NCI-H1105 (cell line): ENCODE measurements at regions not wholly inside any gene's neighbourhood (a gene's known extent, or its start where the extent isn't known, plus 50 kb on each side); places are given as distances from the start of the nearest gene placed in this dataset.
"Not testable (repeated sequence)": the region's sequence is repeated elsewhere in the genome, so short reads cannot be mapped to it uniquely, and the experiment has no call there.

ENCODE experiments used
- DNase-seq: peaks from one replicate; lab custom pipeline; 2025; lab: John Stamatoyannopoulos, UW

- DNase-seq = no peak
Observed at GRCh38 chr5:63894690-63895089, 67.6 kb downstream of the HTR1A start.

- DNase-seq = no peak
Observed at GRCh38 chr5:63878788-63879187, 83.5 kb downstream of the HTR1A start.

DNA sequence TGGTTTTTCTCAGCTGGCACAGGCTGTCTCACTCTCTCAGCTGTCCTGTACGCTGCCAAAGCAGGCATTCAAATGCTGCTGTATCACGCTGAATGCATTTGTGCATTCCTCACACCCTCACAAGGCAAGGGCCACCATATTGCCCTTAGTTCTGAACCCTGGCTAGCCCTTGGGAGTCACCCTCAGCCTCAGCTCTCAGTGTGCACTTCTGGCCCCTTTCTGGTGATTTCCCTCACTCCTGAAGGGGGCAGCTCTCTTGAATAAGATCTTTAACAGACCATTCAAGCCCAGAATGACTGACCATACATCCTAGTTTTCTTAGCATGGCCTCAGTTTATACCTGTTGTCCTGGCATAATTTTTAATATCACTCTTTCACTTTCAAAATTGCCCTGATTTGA is 84.3 kb downstream of the HTR1A start:
- no peak for DNase-seq

- no peak for DNase-seq
Observed at GRCh38 chr5:63860379-63860778, 101.9 kb downstream of the HTR1A start.

- DNase-seq = no peak
Observed at GRCh38 chr5:63854076-63854475, 108.2 kb downstream of the HTR1A start.

GRCh38 chr5:63843190-63843589 is 119.1 kb downstream of the HTR1A start:
- DNase-seq = no peak

GRCh38 chr5:63837437-63837836 is 124.8 kb downstream of the HTR1A start:
- no peak for DNase-seq

GRCh38 chr5:63831381-63831780 is 130.9 kb downstream of the HTR1A start:
- DNase-seq = no peak

GRCh38 chr5:63825984-63826383 is 136.3 kb downstream of the HTR1A start:
- DNase-seq = no peak

DNA sequence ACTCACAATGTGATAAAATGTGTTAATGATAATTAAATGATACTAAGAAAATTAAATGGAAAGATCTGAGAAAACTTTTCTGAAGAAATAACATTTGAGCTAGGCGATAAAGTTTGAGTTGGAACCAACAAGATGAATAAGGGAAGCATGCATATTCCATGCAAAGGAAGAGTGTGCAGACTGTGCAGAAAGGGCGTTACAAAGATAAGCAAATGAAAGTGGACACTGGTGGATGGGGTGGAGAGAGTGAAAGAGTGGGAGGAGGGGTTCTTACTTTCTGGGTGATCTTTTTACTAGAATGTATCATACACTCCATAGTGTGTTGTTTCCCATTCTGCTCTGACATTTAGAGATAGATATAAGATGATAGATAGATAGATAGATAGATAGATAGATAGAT is 138.7 kb downstream of the HTR1A start:
- no peak for DNase-seq

GRCh38 chr5:63822614-63823013 is 139.6 kb downstream of the HTR1A start:
- no peak for DNase-seq

DNA sequence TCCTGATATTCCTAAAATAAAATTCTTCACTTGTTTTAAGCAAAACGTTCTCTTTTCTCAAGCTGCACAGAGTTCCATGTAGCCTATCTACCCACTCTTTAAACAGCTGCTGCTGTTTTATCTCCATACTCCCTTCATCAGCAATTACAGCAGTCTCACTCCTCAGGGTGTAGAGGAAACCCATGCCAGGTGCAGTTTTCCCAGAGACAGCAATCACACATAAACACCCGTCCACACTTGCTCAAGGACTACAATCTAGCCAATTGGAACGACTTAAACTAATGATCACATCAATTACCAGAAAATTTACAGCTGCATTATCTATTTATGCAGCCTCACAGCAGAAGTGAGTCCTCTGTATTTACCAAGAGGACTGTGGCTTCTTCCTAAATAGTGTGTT is 141.7 kb downstream of the HTR1A start:
- DNase-seq = peak; percentile 65

GRCh38 chr5:63812693-63813092 is 149.6 kb downstream of the HTR1A start:
- DNase-seq = no peak

- DNase-seq = no peak
Observed at GRCh38 chr5:63811961-63812360, 150.3 kb downstream of the HTR1A start.

- DNase-seq = no peak
Observed at GRCh38 chr5:63811286-63811685, 151.0 kb downstream of the HTR1A start.

DNA sequence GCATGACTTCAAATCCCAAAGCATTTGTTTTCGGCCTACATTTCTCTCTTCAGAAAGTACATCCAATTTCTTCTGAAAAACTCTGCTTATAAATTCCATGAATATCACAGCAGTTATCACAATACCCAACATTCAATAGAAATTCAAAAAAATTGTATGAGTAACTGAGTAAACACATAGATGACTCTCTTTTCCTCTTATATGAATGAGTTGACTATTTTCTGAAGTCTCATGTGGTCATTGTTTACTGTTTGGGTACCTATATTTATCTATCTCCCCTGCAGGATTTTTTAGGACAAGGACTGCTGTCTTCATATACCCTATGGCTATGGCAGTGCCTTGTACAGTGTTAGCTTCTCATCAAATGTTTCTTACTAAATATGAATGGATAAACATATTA is 157.1 kb downstream of the HTR1A start:
- DNase-seq = no peak

DNA sequence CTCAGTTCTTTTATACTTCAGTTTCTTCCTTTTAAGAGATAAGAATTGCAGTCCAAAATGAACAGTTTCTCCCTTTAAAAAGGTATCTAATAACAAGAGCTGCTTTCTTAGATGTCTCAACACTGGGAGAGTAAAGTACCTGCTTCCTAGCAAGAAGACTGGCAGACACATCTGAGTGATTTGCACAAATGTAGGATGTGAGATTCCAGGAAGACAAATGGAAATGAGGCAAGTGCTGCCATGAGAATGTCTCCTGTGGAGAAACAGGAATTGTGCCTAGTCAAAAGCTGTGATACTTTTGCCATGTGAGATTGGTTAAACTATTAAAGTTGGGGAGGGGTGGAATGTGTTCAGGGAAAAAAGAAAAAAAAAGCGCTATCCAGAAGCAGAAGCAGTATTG is 159.1 kb downstream of the HTR1A start:
- DNase-seq = no peak

- DNase-seq = no peak
Observed at GRCh38 chr5:63794979-63795378, 167.3 kb downstream of the HTR1A start.

DNA sequence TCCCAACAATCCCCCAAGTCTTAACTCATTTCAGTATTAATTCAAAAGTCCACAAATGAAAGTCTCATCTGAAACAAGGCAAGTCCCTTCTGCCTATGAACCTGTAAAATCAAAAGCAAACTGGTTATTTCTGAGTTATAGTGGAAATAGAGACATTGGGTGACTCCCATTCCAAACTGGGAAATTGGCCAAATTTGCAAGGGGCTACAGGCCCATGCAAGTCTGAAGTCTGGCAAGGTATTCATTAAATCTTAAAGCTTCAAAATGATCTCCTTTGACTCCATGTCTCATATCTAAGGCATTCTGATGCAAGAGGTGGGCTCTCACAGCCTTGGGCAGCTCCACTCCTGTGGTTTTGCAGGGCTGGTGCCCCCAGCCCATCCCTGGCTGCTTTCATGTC is 167.9 kb downstream of the HTR1A start:
- no peak for DNase-seq

- DNase-seq = no peak
Observed at GRCh38 chr5:63774939-63775338, 187.3 kb downstream of the HTR1A start.

DNA sequence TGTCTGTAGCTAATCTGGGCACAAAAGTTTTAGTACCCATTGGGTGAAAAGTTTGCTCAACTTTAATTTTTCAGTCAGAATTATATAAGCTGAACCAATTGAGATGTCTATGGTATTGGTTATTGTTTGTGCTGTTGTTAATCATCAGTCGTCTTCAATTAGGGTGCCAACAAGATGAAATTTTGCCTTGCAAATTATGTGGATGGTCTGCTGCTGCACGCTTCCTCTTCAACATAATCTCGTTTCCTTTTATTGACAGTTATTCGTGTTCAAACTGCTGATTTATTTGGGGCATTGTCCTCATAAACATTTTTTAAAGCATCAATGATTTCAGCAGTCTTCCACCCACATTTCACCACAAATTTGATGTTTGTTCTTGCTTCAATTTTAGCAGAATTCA is 194.0 kb downstream of the HTR1A start:
- no peak for DNase-seq

DNA sequence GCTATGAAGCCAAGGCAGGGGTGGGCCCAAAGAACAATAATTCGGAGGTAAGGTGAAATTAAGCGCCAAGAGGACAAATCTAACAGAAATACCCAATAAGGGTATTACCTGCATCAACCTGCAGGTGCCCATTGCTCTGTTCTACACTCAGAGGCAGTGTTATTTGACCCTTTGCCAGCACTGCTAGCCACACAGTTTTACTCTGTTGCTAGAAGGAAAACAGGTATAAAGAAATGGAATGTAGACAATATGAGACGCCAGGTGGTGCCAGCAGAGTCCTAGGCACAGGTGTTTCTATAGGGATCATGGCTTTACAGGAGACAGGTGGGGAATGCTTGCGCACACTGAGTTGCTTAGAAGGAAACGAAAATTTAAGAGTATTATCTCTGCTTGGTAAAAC is 201.3 kb downstream of the HTR1A start:
- DNase-seq = no peak

- no peak for DNase-seq
Observed at GRCh38 chr5:63743096-63743798, 219.0 kb downstream of the HTR1A start.

GRCh38 chr5:63732880-63733279 is 229.4 kb downstream of the HTR1A start:
- not testable (repeated sequence) for DNase-seq

GRCh38 chr5:63727583-63727982 is 234.7 kb downstream of the HTR1A start:
- no peak for DNase-seq
